ENCODE measurements at regions not wholly inside any gene's neighbourhood (a gene's known extent, or its start where the extent isn't known, plus 50 kb on each side); places are given as distances from the start of the nearest gene placed in this dataset.

GRCh38 chr4:175531405-175532091 is 280.5 kb downstream of the GPM6A start (continued):
- no peak for TF ChIP-seq REST (IDR thresholded peaks at IDR 0.05; ENCODE audit: low read depth)
- TF ChIP-seq ATF3 (IDR thresholded peaks at IDR 0.05) = no peak

GRCh38 chr4:175536852-175537453 is 275.1 kb downstream of the GPM6A start:
- Histone ChIP-seq H4K20me1 (ENCODE audit: insufficient read depth) (no peaks in the 10 kb centered on the region), H3K4me2 (ENCODE audit: low read length) (peak overlapping the region; percentile 22; the same call in 1 of the 2 replicates), H3K9ac (ENCODE audit: low read length) (no peak overlapping the region), H3K79me2 (ENCODE audit: insufficient read depth, low read length) (no peaks in the 10 kb centered on the region), H3K4me1 (ENCODE audit: control insufficient read depth in 1 of 2, insufficient read depth in 2 of 2, low read length in 2 of 2) (peaks cover 13 to 15% of the 10 kb centered on the region in 2 experiments; a peak in 3 of 4 replicates), H3K36me3 (ENCODE audit: control insufficient read depth in 1 of 2, insufficient read depth in 2 of 2, low read length in 2 of 2) (no peaks in the 10 kb centered on the region), H3K9me2 (ENCODE audit: insufficient read depth) (no peaks in the 10 kb centered on the region), H3K9me3 (ENCODE audit: control insufficient read depth in 1 of 2, insufficient read depth in 1 of 2, low read depth in 1 of 2, low read length in 2 of 2) (no peaks in the 10 kb centered on the region), H2AFZ (ENCODE audit: low read depth, low read length, poor library complexity, severe bottlenecking) (peak overlapping the region; percentile 70), H3K27ac (ENCODE audit: low read depth, low read length) (no peak overlapping the region), H3K27me3 (ENCODE audit: insufficient read depth, low read length) (no peaks in the 10 kb centered on the region), H3K4me3 (replicated peaks in 1 of 2; ENCODE audit: low read depth in 1 of 2, low read length in 2 of 2) (no peak overlapping the region)
- peak; percentile 68 for ATAC-seq
- ChIA-PET RAD21 (ENCODE audit: low non-redundant PET in 1 of 2, low total read pairs in 2 of 2, uncharacterized antibody in 2 of 2, unreplicated experiment in 2 of 2) (interaction anchor here (0.7 to 0.8 kb wide), 2 partner anchors 455 to 1166 kb away, joined by 3 read pairs; no protein-coding TSS in a partner anchor), POLR2A (no interaction called here), CTCF (interaction anchor here (2.1 kb wide), 1 partner anchor 773 kb away, joined by 11 read pairs; no protein-coding TSS in a partner anchor)
- TF ChIP-seq CTCF (IDR thresholded peaks at IDR 0.05 in 2 of 3, conservative IDR thresholded peaks at IDR 0.05 in 1 of 3; ENCODE audit: borderline replicate concordance in 1 of 3, insufficient read depth in 1 of 3, low read depth in 2 of 3, low read length in 2 of 3) (peak; percentile 38 to 55 (median 50); a peak in 4 of 6 replicates), ELF1 (IDR thresholded peaks at IDR 0.05; ENCODE audit: borderline replicate concordance, low read depth) (no peak), POLR2AphosphoS5 (IDR thresholded peaks at IDR 0.05; ENCODE audit: low read depth, low read length) (no peak), RAD21 (IDR thresholded peaks at IDR 0.05; ENCODE audit: low read depth) (peak; percentile 78)
- intact Hi-C loops (cut with micrococcal nuclease) = loop anchor here (1.0 to 10.0 kb wide), 4 partner anchors 262 to 1172 kb away; no protein-coding TSS in a partner anchor
- no TSS peak for BruUV-seq (replicated peaks)
- DNase-seq (ENCODE audit: low read depth, low spot score) = peak; percentile 72
